Stimulated activated CD4-positive, alpha-beta T cell treated with anti-CD3 and anti-CD28 coated beads, Interleukin-12 subunit alpha, Interleukin-12 subunit beta, amount 100 ng/mL, for 48 hours (primary cell): ENCODE measurements at regions not wholly inside any gene's neighbourhood (a gene's known extent, or its start where the extent isn't known, plus 50 kb on each side); places are given as distances from the start of the nearest gene placed in this dataset.

Source experiments
- DNase-seq, 3 donors: peaks; one replicate each; pipeline ENCODE4 v3.0.0-alpha.2; 2020; ENCODE audit warnings: low read depth in 2 of 3, low spot score in 1 of 3

GRCh38 chr4:65971686-65972085 is 301.4 kb upstream of the EPHA5 start:
- no peak for DNase-seq

GRCh38 chr4:65968831-65969558 is 298.7 kb upstream of the EPHA5 start:
- DNase-seq, result no peak

GRCh38 chr4:65960751-65961150 is 290.5 kb upstream of the EPHA5 start:
- no peak for DNase-seq

- no peak for DNase-seq
These were observed 284.1 kb upstream of the EPHA5 start for GRCh38 chr4:65954416-65954815.

GRCh38 chr4:65951177-65951576 is 280.9 kb upstream of the EPHA5 start:
- DNase-seq, result no peak

GRCh38 chr4:65943076-65943475 is 272.8 kb upstream of the EPHA5 start:
- no peak for DNase-seq

- no peak for DNase-seq
These were observed 254.6 kb upstream of the EPHA5 start for GRCh38 chr4:65924843-65925242.

- no peak for DNase-seq
These were observed 253.3 kb upstream of the EPHA5 start for GRCh38 chr4:65923616-65924015.

- DNase-seq, result no peak
These were observed 250.9 kb upstream of the EPHA5 start for GRCh38 chr4:65921180-65921579.

GRCh38 chr4:65918872-65919271 is 248.6 kb upstream of the EPHA5 start:
- DNase-seq, result no peak

GRCh38 chr4:65918212-65918611 is 247.9 kb upstream of the EPHA5 start:
- DNase-seq, result no peak

GRCh38 chr4:65917486-65917885 is 247.2 kb upstream of the EPHA5 start:
- DNase-seq, result no peak

- no peak for DNase-seq
These were observed 241.4 kb upstream of the EPHA5 start for GRCh38 chr4:65911720-65912119.

- DNase-seq, result no peak
These were observed 223.9 kb upstream of the EPHA5 start for GRCh38 chr4:65893957-65894755.

GRCh38 chr4:65893271-65893670 is 223.0 kb upstream of the EPHA5 start:
- DNase-seq, result no peak

- DNase-seq, result no peak
These were observed 210.3 kb upstream of the EPHA5 start for GRCh38 chr4:65880594-65880993.

GRCh38 chr4:65868096-65868824 is 198.0 kb upstream of the EPHA5 start:
- DNase-seq, result no peak

GRCh38 chr4:65865489-65865888 is 195.2 kb upstream of the EPHA5 start:
- DNase-seq, result no peak

- DNase-seq, result no peak
These were observed 191.7 kb upstream of the EPHA5 start for GRCh38 chr4:65861993-65862392.

- DNase-seq, result no peak
These were observed 175.0 kb upstream of the EPHA5 start for GRCh38 chr4:65845199-65845773.

- no peak for DNase-seq
These were observed 169.1 kb upstream of the EPHA5 start for GRCh38 chr4:65839164-65839931.
